MCF 10A (cell line): ENCODE measurements at regions not wholly inside any gene's neighbourhood (a gene's known extent, or its start where the extent isn't known, plus 50 kb on each side); places are given as distances from the start of the nearest gene placed in this dataset.

ENCODE experiments used
- BruUV-seq: library from RNA; stranded (reverse); fragments of 400-500 nt; replicated peaks from 2 replicates; lab custom pipeline; 2021; lab: Mats Ljungman, UMichigan
- CTCF ChIA-PET: fragments of 300-600 bp; sonication (Branson Sonifier 250); formaldehyde crosslinking; extraction: SDS; loops from one replicate; lab custom pipeline; 2021; ENCODE audit warnings: antibody characterized with exemption, inconsistent platforms; lab: Yijun Ruan, JAX
- POLR2A ChIA-PET: fragments of 300-600, 350-650 bp; sonication (Branson Sonifier 250); formaldehyde crosslinking; extraction: SDS; loops from one replicate; lab custom pipeline; 2020; ENCODE audit warnings: antibody characterized with exemption, inconsistent platforms; lab: Yijun Ruan, JAX
- DNase-seq: peaks from one replicate; pipeline ENCODE4 v3.0.0-alpha.2; 2018; ENCODE audit not compliant: unreplicated experiment
- H3K27ac Mint-ChIP-seq: one replicate; pipeline ENCODE4 v1.8.0; 2022; ENCODE audit warnings: mild to moderate bottlenecking, low read depth, mixed read lengths; ENCODE audit not compliant: unreplicated experiment
- H3K27me3 Mint-ChIP-seq: one replicate; pipeline ENCODE4 v1.8.0; 2022; ENCODE audit warnings: mixed read lengths; ENCODE audit not compliant: insufficient read depth, unreplicated experiment
- H3K36me3 Mint-ChIP-seq: one replicate; pipeline ENCODE4 v1.8.0; 2022; ENCODE audit warnings: mild to moderate bottlenecking, moderate library complexity, mixed read lengths; ENCODE audit not compliant: insufficient read depth, unreplicated experiment
- H3K4me1 Mint-ChIP-seq: one replicate; pipeline ENCODE4 v1.8.0; 2022; ENCODE audit warnings: mixed read lengths; ENCODE audit not compliant: insufficient read depth, unreplicated experiment
- H3K4me3 Mint-ChIP-seq: one replicate; pipeline ENCODE4 v1.8.0; 2022; ENCODE audit warnings: mild to moderate bottlenecking, moderate library complexity, mixed read lengths; ENCODE audit not compliant: unreplicated experiment
- H3K9me3 Mint-ChIP-seq: one replicate; pipeline ENCODE4 v1.8.0; 2022; ENCODE audit warnings: mixed read lengths; ENCODE audit not compliant: unreplicated experiment
- intact Hi-C: fragments of 100-400 bp; cut with micrococcal nuclease; formaldehyde crosslinking; loops from 2 replicates; pipeline ENCODE4 v1.14.1; 2022
- TF ChIP-seq, protein P1 (sequence below): fragments of 200-600 bp; IDR thresholded peaks from one replicate; pipeline ENCODE4 v1.8.0; 2022; ENCODE audit warnings: antibody characterized with exemption, mild to moderate bottlenecking; ENCODE audit not compliant: unreplicated experiment

DNA sequence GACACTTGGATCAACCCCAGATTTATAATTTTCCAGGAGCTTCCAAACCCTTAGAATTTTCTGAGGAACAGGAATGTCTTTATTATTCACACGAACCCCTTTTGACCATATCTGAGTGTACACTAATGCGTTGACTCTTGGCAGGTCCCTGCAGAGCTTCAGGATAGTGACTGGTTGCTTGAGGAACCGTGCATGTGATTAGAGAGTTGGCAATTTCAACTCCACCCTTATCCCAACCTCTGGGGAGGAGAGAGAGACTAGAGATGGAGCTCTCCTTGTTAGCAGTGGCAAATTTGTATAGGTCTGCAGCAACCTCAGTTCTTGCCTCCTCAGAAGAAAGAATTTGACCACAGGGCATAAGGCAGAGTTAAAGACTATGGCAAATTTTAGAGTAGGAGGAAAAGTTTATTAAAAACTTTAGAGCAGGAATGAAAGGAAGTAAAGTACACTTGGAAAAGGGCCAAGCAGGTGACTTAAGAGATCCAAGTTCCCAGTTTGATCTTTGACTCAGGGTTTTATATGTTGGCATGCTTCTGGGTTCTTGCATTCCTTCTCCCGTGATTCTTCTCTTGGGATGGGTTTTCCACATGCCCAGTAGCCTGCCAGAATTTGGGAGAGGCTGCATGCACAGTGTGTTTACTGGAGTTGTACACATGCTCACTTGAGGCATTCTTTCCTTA is 93.8 kb upstream of the ETV3 start:
- H3K9me3 Mint-ChIP-seq = no peaks in the 10 kb centered on the region
- TF ChIP-seq, protein P1, sequence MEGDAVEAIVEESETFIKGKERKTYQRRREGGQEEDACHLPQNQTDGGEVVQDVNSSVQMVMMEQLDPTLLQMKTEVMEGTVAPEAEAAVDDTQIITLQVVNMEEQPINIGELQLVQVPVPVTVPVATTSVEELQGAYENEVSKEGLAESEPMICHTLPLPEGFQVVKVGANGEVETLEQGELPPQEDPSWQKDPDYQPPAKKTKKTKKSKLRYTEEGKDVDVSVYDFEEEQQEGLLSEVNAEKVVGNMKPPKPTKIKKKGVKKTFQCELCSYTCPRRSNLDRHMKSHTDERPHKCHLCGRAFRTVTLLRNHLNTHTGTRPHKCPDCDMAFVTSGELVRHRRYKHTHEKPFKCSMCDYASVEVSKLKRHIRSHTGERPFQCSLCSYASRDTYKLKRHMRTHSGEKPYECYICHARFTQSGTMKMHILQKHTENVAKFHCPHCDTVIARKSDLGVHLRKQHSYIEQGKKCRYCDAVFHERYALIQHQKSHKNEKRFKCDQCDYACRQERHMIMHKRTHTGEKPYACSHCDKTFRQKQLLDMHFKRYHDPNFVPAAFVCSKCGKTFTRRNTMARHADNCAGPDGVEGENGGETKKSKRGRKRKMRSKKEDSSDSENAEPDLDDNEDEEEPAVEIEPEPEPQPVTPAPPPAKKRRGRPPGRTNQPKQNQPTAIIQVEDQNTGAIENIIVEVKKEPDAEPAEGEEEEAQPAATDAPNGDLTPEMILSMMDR = no peak
- CTCF ChIA-PET = interaction anchor here (1.0 kb wide), 1 partner anchor 257 kb away, joined by 3 read pairs; no protein-coding TSS in a partner anchor
- DNase-seq = no peak
- intact Hi-C loops = no loop called here
- no peak overlapping the region for H3K27ac Mint-ChIP-seq
- H3K4me3 Mint-ChIP-seq = no peak overlapping the region
- no peaks in the 10 kb centered on the region for H3K36me3 Mint-ChIP-seq
- peaks cover 49% of the 10 kb centered on the region for H3K27me3 Mint-ChIP-seq
- no peaks in the 10 kb centered on the region for H3K4me1 Mint-ChIP-seq
- POLR2A ChIA-PET = no interaction called here
- BruUV-seq = no TSS peak

DNA sequence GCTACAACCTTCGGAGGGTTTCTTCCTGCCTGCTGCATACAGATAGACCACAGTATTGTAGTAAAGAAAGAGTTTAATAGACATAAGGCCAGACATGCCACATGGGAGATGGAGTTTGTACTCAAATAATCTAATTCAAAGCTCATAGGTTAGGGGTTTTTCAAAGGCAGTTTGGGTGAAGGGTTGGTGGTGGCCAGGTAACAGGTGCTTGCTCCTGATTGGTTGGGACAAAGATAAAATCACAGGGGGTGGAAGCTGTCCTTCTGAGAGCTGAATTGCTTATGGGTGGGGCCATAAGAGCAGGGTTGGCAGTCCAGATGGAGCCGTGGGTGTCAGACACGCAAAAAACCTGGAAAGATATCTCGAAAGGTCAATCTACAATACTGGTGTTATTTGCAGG is 92.3 kb upstream of the ETV3 start:
- ChIA-PET CTCF (interaction anchor here (0.9 to 1.2 kb wide), 4 partner anchors 10 to 741 kb away, joined by 3 to 5 read pairs (median 4); no protein-coding TSS in a partner anchor), POLR2A (interaction anchor here (0.7 kb wide), 1 partner anchor 337 kb away, joined by 5 read pairs; no protein-coding TSS in a partner anchor)
- no peaks in the 10 kb centered on the region for H3K9me3 Mint-ChIP-seq
- intact Hi-C loops = no loop called here
- DNase-seq = no peak
- no peak overlapping the region for H3K27ac Mint-ChIP-seq
- TF ChIP-seq, protein P1 = no peak
- H3K27me3 Mint-ChIP-seq = peaks cover 34% of the 10 kb centered on the region
- no peaks in the 10 kb centered on the region for H3K36me3 Mint-ChIP-seq
- H3K4me3 Mint-ChIP-seq = no peak overlapping the region
- no peaks in the 10 kb centered on the region for H3K4me1 Mint-ChIP-seq
- BruUV-seq = no TSS peak

DNA sequence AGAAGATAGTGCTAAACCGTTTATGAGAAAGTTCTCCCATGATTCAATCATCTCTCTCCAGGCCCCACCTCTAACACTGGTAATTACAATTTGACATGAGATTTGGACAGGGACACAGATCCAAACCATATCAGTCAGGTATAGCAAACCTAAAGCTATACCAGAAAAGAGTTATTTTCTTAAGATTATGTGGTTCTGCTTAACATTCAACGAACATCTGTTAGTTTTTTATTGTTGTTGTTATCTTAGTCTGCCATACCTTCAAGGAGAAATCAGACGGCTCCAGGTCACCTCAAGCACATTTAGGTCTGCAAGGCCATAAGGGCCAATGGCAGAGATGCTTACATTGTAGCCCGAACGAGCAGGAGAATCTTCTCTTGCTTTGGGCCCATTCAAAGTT is 89.5 kb upstream of the ETV3 start:
- Mint-ChIP-seq H3K9me3 (no peaks in the 10 kb centered on the region), H3K27ac (no peak overlapping the region), H3K4me3 (no peak overlapping the region), H3K4me1 (no peaks in the 10 kb centered on the region), H3K27me3 (peaks cover 33% of the 10 kb centered on the region), H3K36me3 (no peaks in the 10 kb centered on the region)
- no peak for DNase-seq
- CTCF ChIA-PET = no interaction called here
- no TSS peak for BruUV-seq
- POLR2A ChIA-PET = no interaction called here
- intact Hi-C loops = no loop called here
- TF ChIP-seq, protein P1 = no peak

DNA sequence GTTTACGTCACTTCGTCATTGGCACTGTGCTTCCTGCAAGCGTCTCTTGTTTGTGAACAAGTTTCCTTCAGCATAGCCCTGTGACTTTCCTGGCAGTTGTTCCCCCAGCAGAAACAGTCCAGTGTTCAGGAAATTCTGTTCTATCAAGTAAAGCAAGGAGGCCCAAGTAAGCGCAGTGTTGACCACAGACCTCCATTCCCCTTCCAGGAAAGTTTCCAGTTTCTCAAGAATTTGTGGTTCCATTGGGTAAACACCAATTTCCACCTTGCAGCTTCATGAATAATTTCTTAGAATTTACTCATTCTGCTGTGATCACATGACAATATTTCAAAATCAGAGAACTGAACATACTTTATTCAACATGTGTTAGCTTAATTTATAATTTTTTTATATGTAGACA is 88.5 kb upstream of the ETV3 start:
- H3K27ac Mint-ChIP-seq = no peak overlapping the region

More for the DNA sequence above, 88.5 kb upstream of the ETV3 start:
- no peak overlapping the region for H3K4me3 Mint-ChIP-seq
- TF ChIP-seq, protein P1 = no peak
- CTCF ChIA-PET = interaction anchor here (0.7 to 0.8 kb wide), 2 partner anchors 9 to 730 kb away, joined by 3 read pairs; no protein-coding TSS in a partner anchor
- POLR2A ChIA-PET = no interaction called here
- H3K27me3 Mint-ChIP-seq = peaks cover 43% of the 10 kb centered on the region
- intact Hi-C loops = no loop called here
- no TSS peak for BruUV-seq
- no peak for DNase-seq
- H3K36me3 Mint-ChIP-seq = no peaks in the 10 kb centered on the region
- H3K4me1 Mint-ChIP-seq = no peaks in the 10 kb centered on the region
- H3K9me3 Mint-ChIP-seq = no peaks in the 10 kb centered on the region
